ENCODE measurements at regions not wholly inside any gene's neighbourhood (a gene's known extent, or its start where the extent isn't known, plus 50 kb on each side); places are given as distances from the start of the nearest gene placed in this dataset.

- TF ChIP-seq, protein P1, sequence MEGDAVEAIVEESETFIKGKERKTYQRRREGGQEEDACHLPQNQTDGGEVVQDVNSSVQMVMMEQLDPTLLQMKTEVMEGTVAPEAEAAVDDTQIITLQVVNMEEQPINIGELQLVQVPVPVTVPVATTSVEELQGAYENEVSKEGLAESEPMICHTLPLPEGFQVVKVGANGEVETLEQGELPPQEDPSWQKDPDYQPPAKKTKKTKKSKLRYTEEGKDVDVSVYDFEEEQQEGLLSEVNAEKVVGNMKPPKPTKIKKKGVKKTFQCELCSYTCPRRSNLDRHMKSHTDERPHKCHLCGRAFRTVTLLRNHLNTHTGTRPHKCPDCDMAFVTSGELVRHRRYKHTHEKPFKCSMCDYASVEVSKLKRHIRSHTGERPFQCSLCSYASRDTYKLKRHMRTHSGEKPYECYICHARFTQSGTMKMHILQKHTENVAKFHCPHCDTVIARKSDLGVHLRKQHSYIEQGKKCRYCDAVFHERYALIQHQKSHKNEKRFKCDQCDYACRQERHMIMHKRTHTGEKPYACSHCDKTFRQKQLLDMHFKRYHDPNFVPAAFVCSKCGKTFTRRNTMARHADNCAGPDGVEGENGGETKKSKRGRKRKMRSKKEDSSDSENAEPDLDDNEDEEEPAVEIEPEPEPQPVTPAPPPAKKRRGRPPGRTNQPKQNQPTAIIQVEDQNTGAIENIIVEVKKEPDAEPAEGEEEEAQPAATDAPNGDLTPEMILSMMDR (IDR thresholded peaks at IDR 0.05): no peak
- TF ChIP-seq POLR2AphosphoS5 (IDR thresholded peaks at IDR 0.05): no peak
- TF ChIP-seq POLR2A (IDR thresholded peaks at IDR 0.05): no peak
These were observed 194.6 kb downstream of the OTOR start for GRCh38 chr20:16942756-16943155.
